ENCODE measurements at regions not wholly inside any gene's neighbourhood (a gene's known extent, or its start where the extent isn't known, plus 50 kb on each side); places are given as distances from the start of the nearest gene placed in this dataset.

GRCh38 chr10:61029411-61029810, 85.4 kb upstream of the RHOBTB1 start:
- TF ChIP-seq, protein P1, sequence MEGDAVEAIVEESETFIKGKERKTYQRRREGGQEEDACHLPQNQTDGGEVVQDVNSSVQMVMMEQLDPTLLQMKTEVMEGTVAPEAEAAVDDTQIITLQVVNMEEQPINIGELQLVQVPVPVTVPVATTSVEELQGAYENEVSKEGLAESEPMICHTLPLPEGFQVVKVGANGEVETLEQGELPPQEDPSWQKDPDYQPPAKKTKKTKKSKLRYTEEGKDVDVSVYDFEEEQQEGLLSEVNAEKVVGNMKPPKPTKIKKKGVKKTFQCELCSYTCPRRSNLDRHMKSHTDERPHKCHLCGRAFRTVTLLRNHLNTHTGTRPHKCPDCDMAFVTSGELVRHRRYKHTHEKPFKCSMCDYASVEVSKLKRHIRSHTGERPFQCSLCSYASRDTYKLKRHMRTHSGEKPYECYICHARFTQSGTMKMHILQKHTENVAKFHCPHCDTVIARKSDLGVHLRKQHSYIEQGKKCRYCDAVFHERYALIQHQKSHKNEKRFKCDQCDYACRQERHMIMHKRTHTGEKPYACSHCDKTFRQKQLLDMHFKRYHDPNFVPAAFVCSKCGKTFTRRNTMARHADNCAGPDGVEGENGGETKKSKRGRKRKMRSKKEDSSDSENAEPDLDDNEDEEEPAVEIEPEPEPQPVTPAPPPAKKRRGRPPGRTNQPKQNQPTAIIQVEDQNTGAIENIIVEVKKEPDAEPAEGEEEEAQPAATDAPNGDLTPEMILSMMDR (conservative IDR thresholded peaks at IDR 0.05 in 1 of 2, IDR thresholded peaks at IDR 0.05 in 1 of 2; ENCODE audit: low read depth in 1 of 2, low read length in 2 of 2): no peak
- no peak for TF ChIP-seq EZH2 (IDR thresholded peaks at IDR 0.05; ENCODE audit: low read length, missing control alignments)

Data from fibroblast of lung (primary cell).